ENCODE measurements at regions not wholly inside any gene's neighbourhood (a gene's known extent, or its start where the extent isn't known, plus 50 kb on each side); places are given as distances from the start of the nearest gene placed in this dataset.
"Not testable (repeated sequence)": the region's sequence is repeated elsewhere in the genome, so short reads cannot be mapped to it uniquely, and the experiment has no call there.

DNA sequence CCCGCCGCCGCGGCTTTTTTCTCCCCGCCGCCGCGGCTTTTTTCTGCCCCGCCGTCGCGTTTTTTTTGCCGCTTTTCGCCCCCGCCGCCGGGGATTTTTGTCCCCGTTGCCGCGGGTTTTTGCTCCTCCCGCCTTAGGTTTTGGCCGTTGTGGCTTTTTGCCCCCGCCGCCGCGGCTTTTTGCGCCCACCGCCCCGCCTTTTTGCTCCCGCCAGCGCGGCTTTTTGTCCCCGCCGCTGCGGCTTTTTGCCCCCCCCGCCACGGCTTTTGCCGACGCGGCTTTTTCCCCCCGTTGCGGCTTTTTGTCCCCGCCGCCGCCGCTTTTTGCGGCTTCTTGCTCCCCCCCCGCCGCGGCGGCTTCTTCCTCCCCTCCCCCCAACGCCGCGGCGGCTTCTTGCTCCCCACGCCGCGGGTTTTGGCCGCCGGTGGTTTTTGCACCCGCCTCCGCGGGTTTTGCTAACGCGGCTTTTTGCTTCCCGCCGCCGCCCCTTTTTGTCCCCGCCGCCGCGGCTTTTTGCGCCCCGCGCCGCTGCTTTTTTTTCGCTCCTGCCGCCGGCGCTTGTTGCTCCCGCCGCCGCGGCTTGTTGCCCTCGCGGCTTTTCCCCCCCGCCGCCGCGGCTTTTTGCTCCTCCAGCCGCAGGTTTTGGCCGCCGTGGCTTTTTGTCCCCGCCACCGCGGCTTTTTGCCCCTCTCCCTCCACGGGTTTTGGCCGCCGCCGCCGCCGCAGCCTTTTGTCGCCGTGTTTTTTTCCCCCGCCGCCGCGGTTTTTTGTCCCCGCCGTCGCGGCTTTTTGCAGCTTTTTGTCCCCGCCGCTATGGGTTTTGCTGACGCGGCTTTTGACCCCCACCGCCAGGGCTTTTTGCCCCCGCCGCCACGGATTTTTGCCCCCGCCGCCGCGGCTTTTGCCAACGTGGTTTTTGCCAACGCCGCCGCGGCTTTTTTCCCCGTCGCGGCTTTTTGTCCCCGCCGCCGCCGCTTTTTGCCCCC lies 150.3 kb downstream of the KCNJ18 start:
- Histone ChIP-seq H4K20me1 (ENCODE audit: insufficient read depth, low read length) (no peaks in the 10 kb centered on the region), H3K9me3 (ENCODE audit: insufficient read depth, low read length, severe bottlenecking) (no peaks in the 10 kb centered on the region), H3K4me2 (ENCODE audit: insufficient read depth, low read length) (no peak overlapping the region), H3K36me3 (ENCODE audit: insufficient read depth, low read length) (no peaks in the 10 kb centered on the region), H2AFZ (ENCODE audit: low read depth, low read length) (no peak overlapping the region), H3K9ac (ENCODE audit: low read depth, low read length) (no peak overlapping the region), H3K79me2 (ENCODE audit: insufficient read depth, low read length) (no peaks in the 10 kb centered on the region), H3K27ac (ENCODE audit: low read length) (no peak overlapping the region), H3K4me3 (ENCODE audit: low read depth in 1 of 2, low read length in 2 of 2) (no peak overlapping the region), H3K27me3 (ENCODE audit: insufficient read depth, low read length, poor library complexity) (no peaks in the 10 kb centered on the region), H3K4me1 (ENCODE audit: insufficient read depth, low read length) (no peaks in the 10 kb centered on the region)
- no peak for DNase-seq
- ATAC-seq (ENCODE audit: insufficient read depth, low read depth): no peak
- TF ChIP-seq, protein P1, sequence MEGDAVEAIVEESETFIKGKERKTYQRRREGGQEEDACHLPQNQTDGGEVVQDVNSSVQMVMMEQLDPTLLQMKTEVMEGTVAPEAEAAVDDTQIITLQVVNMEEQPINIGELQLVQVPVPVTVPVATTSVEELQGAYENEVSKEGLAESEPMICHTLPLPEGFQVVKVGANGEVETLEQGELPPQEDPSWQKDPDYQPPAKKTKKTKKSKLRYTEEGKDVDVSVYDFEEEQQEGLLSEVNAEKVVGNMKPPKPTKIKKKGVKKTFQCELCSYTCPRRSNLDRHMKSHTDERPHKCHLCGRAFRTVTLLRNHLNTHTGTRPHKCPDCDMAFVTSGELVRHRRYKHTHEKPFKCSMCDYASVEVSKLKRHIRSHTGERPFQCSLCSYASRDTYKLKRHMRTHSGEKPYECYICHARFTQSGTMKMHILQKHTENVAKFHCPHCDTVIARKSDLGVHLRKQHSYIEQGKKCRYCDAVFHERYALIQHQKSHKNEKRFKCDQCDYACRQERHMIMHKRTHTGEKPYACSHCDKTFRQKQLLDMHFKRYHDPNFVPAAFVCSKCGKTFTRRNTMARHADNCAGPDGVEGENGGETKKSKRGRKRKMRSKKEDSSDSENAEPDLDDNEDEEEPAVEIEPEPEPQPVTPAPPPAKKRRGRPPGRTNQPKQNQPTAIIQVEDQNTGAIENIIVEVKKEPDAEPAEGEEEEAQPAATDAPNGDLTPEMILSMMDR (IDR thresholded peaks at IDR 0.05; ENCODE audit: borderline replicate concordance, extremely low read depth, low read length, poor library complexity, severe bottlenecking): no peak

DNA sequence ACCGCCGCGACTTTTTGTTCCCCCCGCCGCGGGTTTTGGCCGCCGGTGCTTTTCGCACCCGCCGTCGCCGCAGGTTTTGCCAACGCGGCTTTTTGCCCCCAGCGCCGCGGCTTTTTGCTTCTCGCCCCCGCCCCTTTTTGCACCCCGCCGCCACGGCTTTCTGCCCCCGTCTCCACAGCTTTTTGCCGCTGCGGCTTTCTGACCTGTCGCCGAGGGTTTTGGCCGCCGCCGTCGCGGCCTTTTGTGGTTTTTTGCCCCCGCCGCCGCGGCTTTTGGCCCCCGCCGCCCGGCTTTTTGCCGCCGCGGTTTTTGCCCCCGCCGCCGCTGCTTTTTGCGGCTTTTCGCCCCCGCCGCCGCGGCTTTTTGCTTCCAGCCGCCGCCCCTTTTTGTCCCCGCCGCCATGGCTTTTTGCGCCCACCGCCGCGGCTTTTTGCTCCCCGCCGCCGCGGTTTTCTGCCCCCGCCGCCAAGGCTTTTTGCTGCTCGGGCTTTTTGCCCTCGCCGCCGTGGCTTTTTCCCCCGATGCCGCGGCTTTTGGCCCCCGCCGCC lies 151.1 kb downstream of the KCNJ18 start:
- no peak for ATAC-seq (ENCODE audit: insufficient read depth, low read depth)
- Histone ChIP-seq H3K9ac (ENCODE audit: low read depth, low read length) (no peak overlapping the region), H4K20me1 (ENCODE audit: insufficient read depth, low read length) (no peaks in the 10 kb centered on the region), H3K27me3 (ENCODE audit: insufficient read depth, low read length, poor library complexity) (no peaks in the 10 kb centered on the region), H3K27ac (ENCODE audit: low read length) (no peak overlapping the region), H3K4me2 (ENCODE audit: insufficient read depth, low read length) (no peak overlapping the region), H3K36me3 (ENCODE audit: insufficient read depth, low read length) (no peaks in the 10 kb centered on the region), H3K9me3 (ENCODE audit: insufficient read depth, low read length, severe bottlenecking) (no peaks in the 10 kb centered on the region), H3K4me3 (ENCODE audit: low read depth in 1 of 2, low read length in 2 of 2) (no peak overlapping the region), H3K79me2 (ENCODE audit: insufficient read depth, low read length) (no peaks in the 10 kb centered on the region), H2AFZ (ENCODE audit: low read depth, low read length) (no peak overlapping the region), H3K4me1 (ENCODE audit: insufficient read depth, low read length) (no peaks in the 10 kb centered on the region)
- TF ChIP-seq, protein P1 (IDR thresholded peaks at IDR 0.05; ENCODE audit: borderline replicate concordance, extremely low read depth, low read length, poor library complexity, severe bottlenecking): no peak
- no peak for TF ChIP-seq EZH2 (IDR thresholded peaks at IDR 0.05; ENCODE audit: borderline replicate concordance, low read depth, low read length, severe bottlenecking)
- no peak for DNase-seq

DNA sequence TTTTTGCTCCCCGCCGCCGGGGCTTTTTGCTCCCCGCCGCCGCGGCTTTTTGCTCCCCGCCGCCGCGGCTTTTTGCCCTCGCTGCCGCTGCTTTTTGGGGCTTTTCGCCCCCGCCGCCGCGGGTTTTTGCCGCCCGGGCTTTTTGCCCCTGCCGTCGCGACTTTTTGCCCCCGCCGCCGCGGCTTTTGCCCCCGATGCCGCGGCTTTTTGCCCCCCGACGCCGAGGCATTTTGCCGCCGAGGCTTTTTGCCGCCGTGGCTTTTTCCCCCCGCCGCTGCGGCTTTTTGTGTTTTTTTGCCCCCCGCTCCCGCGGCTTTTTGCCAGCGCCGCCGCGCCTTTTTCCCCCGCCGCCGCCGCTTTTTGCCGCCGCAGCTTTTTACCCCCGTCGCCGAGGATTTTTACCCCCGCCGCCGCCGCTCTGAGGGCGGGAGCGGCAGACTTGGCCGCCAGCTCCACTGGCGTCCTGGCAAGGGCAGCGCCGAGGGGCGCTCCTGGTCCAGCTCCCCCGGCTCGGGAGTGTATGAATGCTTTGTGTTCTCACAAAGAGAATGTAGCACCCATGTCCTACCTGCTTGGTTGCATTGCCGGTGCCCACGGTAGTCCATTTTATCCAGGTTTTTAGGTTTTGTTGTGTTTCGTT lies 151.7 kb downstream of the KCNJ18 start:
- Histone ChIP-seq H3K9me3 (ENCODE audit: insufficient read depth, low read length, severe bottlenecking) (peaks cover under 1% of the 10 kb centered on the region), H3K4me3 (ENCODE audit: low read depth in 1 of 2, low read length in 2 of 2) (no peak overlapping the region), H3K4me1 (ENCODE audit: insufficient read depth, low read length) (no peaks in the 10 kb centered on the region), H2AFZ (ENCODE audit: low read depth, low read length) (no peak overlapping the region), H3K36me3 (ENCODE audit: insufficient read depth, low read length) (no peaks in the 10 kb centered on the region), H3K79me2 (ENCODE audit: insufficient read depth, low read length) (no peaks in the 10 kb centered on the region), H3K4me2 (ENCODE audit: insufficient read depth, low read length) (no peak overlapping the region), H3K27me3 (ENCODE audit: insufficient read depth, low read length, poor library complexity) (no peaks in the 10 kb centered on the region), H3K9ac (ENCODE audit: low read depth, low read length) (no peak overlapping the region), H4K20me1 (ENCODE audit: insufficient read depth, low read length) (no peaks in the 10 kb centered on the region), H3K27ac (ENCODE audit: low read length) (no peak overlapping the region)
- DNase-seq (no peak), ATAC-seq (ENCODE audit: insufficient read depth, low read depth) (no peak)
- TF ChIP-seq, protein P1 (IDR thresholded peaks at IDR 0.05; ENCODE audit: borderline replicate concordance, extremely low read depth, low read length, poor library complexity, severe bottlenecking): no peak
- no peak for TF ChIP-seq EZH2 (IDR thresholded peaks at IDR 0.05; ENCODE audit: borderline replicate concordance, low read depth, low read length, severe bottlenecking)

DNA sequence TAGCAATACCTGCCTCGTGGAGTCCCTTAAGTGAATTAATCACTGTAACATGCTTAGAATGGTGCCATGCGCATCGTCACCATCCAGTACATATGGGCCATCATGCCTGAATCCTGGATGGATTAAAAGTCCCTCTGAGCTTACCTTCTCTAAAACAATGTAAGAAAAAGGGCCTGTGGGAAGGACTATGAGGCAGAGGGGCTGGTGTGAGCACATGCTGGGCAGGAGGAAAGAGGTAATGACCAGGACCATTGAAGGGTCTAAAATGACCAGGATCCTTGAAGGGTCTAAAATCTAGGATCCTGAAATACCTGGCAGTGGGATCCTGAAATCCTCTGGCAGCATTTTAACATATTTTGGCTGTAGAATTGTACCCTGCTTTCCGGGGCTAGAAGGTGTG lies 156.2 kb downstream of the KCNJ18 start:
- not testable (repeated sequence) for H4K20me1 ChIP-seq (ENCODE audit: insufficient read depth, low read length); ATAC-seq (ENCODE audit: insufficient read depth, low read depth); DNase-seq; H3K9me3 ChIP-seq (ENCODE audit: insufficient read depth, low read length, severe bottlenecking); H2AFZ ChIP-seq (ENCODE audit: low read depth, low read length); H3K4me3 ChIP-seq (ENCODE audit: low read depth in 1 of 2, low read length in 2 of 2); H3K36me3 ChIP-seq (ENCODE audit: insufficient read depth, low read length); H3K4me2 ChIP-seq (ENCODE audit: insufficient read depth, low read length); H3K4me1 ChIP-seq (ENCODE audit: insufficient read depth, low read length); H3K27me3 ChIP-seq (ENCODE audit: insufficient read depth, low read length, poor library complexity); H3K9ac ChIP-seq (ENCODE audit: low read depth, low read length); H3K27ac ChIP-seq (ENCODE audit: low read length); H3K79me2 ChIP-seq (ENCODE audit: insufficient read depth, low read length)

DNA sequence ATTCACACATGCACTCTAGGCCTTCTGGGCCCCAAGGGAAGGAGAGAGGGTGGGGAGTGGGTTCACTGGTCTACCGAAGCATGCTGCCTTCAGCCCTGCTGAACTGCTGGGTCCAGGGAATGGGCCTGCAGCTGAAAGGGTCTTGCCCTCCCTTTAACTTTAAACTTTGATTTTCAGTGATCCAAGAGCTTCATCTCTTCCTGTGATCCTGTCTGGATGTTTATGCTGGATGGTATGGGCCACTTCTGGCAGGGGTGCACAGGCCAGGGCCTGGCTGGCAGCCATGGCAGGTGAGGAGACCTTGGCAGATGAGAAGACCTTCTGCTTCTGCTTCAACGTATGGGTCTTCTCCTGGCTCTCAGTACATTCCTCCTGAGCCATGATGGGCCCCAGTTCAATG lies 156.7 kb downstream of the KCNJ18 start:
- not testable (repeated sequence) for ATAC-seq (ENCODE audit: insufficient read depth, low read depth); H3K79me2 ChIP-seq (ENCODE audit: insufficient read depth, low read length); DNase-seq; H2AFZ ChIP-seq (ENCODE audit: low read depth, low read length); H3K4me2 ChIP-seq (ENCODE audit: insufficient read depth, low read length); H3K27me3 ChIP-seq (ENCODE audit: insufficient read depth, low read length, poor library complexity); H3K9ac ChIP-seq (ENCODE audit: low read depth, low read length); H3K9me3 ChIP-seq (ENCODE audit: insufficient read depth, low read length, severe bottlenecking); H4K20me1 ChIP-seq (ENCODE audit: insufficient read depth, low read length); H3K36me3 ChIP-seq (ENCODE audit: insufficient read depth, low read length); H3K4me1 ChIP-seq (ENCODE audit: insufficient read depth, low read length); H3K27ac ChIP-seq (ENCODE audit: low read length); H3K4me3 ChIP-seq (ENCODE audit: low read depth in 1 of 2, low read length in 2 of 2)

Measured in DND-41 (cell line).